K562 (cell line): ENCODE measurements at regions not wholly inside any gene's neighbourhood (a gene's known extent, or its start where the extent isn't known, plus 50 kb on each side); places are given as distances from the start of the nearest gene placed in this dataset.

Experiments used
- ADNP ChIP-seq: fragments of 200-800 bp; sonication (Bioruptor generic); IDR thresholded peaks from 2 replicates; pipeline ENCODE4 v1.6.1; 2016; ENCODE audit warnings: missing genetic modification characterization, missing compliant biosample characterization
- CBX5 ChIP-seq: IDR thresholded peaks from 2 replicates; pipeline ENCODE4 v1.6.1; 2014; ENCODE audit warnings: low read depth, borderline replicate concordance
- CTCF ChIP-seq, 3 experiments: IDR thresholded peaks in 2 of 3; conservative IDR thresholded peaks in 1 of 3; 2 replicates each; pipeline ENCODE4 v1.5.1; 2011 to 2012; ENCODE audit warnings: low read length in 3 of 3, mild to moderate bottlenecking in 3 of 3, control low read depth in 2 of 3, improper control_type of control experiment in 1 of 3, inconsistent platforms in 1 of 3, low read depth in 1 of 3, mixed read lengths in 1 of 3, moderate library complexity in 1 of 3; ENCODE audit not compliant: insufficient read depth in 2 of 3
- EZH2 ChIP-seq: IDR thresholded peaks from 2 replicates; pipeline ENCODE4 v1.6.1; 2012; ENCODE audit warnings: low read depth, mild to moderate bottlenecking, inconsistent platforms, low read length, borderline replicate concordance
- GTF2E2 ChIP-seq: fragments of 200-800 bp; sonication (Bioruptor generic); IDR thresholded peaks from 2 replicates; pipeline ENCODE4 v1.6.1; 2016; ENCODE audit warnings: missing genetic modification characterization, missing compliant biosample characterization
- GTF2F1 ChIP-seq: IDR thresholded peaks from 2 replicates; pipeline ENCODE4 v1.6.1; 2011; ENCODE audit warnings: low read depth, low read length, improper control_type of control experiment
- MAFF ChIP-seq: IDR thresholded peaks from 2 replicates; pipeline ENCODE4 v1.6.1; 2012; ENCODE audit warnings: low read length, improper control_type of control experiment
- POLR2A ChIP-seq: fragments of 450-650 bp; conservative IDR thresholded peaks from 2 replicates; pipeline ENCODE4 v1.6.1; 2016
- POLR2AphosphoS5 ChIP-seq: IDR thresholded peaks from 2 replicates; pipeline ENCODE4 v1.6.1; 2011; ENCODE audit warnings: mild to moderate bottlenecking, low read depth, low read length, moderate library complexity; ENCODE audit not compliant: control insufficient read depth, insufficient read depth
- ZNF316 ChIP-seq: fragments of 450-650 bp; IDR thresholded peaks from 2 replicates; pipeline ENCODE4 v1.6.1; 2016

- no peak for TF ChIP-seq ZNF316
- no peak for TF ChIP-seq CTCF (IDR thresholded peaks at IDR 0.05 in 2 of 3, conservative IDR thresholded peaks at IDR 0.05 in 1 of 3; ENCODE audit: insufficient read depth in 2 of 3, low read depth in 1 of 3, low read length in 3 of 3)
- TF ChIP-seq MAFF, result no peak
- no peak for TF ChIP-seq POLR2AphosphoS5
- no peak for TF ChIP-seq GTF2E2 (tag)
- TF ChIP-seq GTF2F1, result no peak
- TF ChIP-seq EZH2, result no peak
- TF ChIP-seq ADNP (tag), result no peak
- no peak for TF ChIP-seq POLR2A
- TF ChIP-seq CBX5, result no peak
Observed at GRCh38 chr5:60368100-60368499, 331.9 kb downstream of the DEPDC1B start.
